ENCODE measurements at regions not wholly inside any gene's neighbourhood (a gene's known extent, or its start where the extent isn't known, plus 50 kb on each side); places are given as distances from the start of the nearest gene placed in this dataset.
A peak's percentile ranks its signal among the peaks of the same experiment; 100 is the strongest.
"Not testable (repeated sequence)": the region's sequence is repeated elsewhere in the genome, so short reads cannot be mapped to it uniquely, and the experiment has no call there.

DNA sequence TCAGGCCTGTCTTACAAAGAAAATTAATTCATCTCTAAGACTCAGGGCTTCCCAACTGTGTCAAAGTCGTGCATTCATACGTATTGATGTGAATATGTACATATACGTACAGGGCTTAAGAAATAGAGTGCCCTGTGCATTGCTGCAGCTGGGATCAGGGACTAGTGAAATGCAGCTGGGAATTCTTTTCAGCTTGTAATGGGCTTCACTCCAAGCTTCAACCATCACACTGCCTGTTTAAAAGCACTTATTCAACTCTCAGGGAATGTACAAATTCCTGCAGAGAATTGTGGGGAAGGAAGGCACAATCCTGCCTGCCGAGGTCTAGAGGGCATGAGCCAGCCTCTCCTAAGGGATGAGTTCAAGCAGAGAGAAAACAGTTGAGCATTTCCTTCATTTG, 59.6 kb upstream of the MAN2A1 start:
- DNase-seq (no peak), ATAC-seq (no peak)
- intact Hi-C loops (cut with micrococcal nuclease), result no loop called here

DNA sequence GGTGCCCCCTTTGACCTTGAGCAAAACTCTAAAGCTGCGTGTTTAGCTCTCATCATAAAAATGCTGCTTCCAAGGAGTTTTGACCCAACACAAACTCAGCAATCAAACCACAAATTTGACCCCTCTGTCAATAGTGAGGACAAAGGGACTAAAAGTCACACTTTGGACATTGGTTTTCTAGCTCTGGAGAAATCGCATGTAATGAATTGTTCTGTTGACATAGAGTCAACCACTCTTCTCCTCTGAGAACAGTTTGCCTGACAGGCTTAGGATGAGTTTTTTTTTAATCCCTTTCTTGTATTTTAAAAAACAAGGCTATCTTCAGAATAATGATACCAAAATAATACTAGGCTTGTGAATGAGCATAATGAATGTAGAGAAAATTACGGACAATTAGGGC, 61.1 kb upstream of the MAN2A1 start:
- DNase-seq, result no peak
- no peak for ATAC-seq
- intact Hi-C loops (cut with micrococcal nuclease), result no loop called here

DNA sequence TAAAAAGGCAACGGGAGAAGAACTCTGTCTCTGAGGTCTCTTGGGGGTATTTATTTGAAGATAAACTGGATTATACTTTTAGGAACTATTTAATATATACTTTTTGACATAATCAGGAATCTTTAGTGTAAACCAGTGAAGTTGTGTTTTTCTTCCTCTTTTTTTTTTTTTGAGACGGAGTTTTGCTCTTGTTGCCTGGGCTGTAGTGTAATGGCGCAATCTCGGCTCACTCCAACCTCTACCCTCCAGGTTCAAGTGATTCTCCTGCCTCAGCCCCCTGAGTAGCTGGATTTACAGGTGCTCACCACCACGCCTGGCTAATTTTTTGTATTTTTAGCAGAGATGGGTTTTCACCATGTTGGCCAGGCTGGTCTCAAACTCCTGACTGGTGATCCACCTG, 68.5 kb upstream of the MAN2A1 start:
- intact Hi-C loops (cut with micrococcal nuclease); ATAC-seq; DNase-seq: not testable (repeated sequence)

DNA sequence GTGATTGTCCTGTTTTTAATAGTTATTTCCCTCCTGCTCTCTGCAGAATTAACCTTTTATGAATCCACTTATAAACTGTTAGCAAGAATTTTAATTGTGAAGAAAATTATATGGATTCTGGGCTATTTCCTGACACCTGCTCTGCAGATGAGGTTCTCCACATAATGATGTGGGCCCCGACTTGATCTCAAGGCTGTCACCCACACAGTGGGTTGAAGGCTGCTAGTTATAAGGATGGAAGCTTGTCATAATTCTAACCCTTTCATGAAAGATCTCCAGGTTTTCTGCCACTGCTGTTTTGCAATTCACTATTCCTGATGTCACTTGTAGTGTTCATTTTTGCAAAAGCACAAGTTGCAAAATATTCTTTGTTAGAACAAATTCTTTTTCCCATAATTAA, 69.1 kb upstream of the MAN2A1 start:
- DNase-seq (no peak), ATAC-seq (no peak)
- intact Hi-C loops (cut with micrococcal nuclease), result no loop called here

DNA sequence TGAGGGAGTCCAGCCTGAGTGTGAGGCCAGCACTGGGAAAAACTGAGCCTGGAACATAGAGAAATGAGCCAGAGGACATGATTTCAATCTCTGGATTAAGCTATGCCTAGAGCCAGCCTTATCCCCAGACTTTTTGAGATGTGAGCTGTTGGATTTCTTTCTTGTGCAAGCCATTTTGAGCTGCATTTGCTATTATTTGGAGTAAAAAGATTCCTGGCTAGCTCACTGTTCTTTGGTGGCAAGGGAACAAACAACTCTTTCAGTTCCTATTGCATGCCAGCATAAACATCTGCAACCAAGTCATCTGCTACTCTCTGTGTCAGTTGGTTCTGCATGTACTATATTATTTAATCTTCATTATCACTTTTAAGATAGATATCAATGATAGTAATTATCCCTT, 70.1 kb upstream of the MAN2A1 start:
- no peak for DNase-seq
- intact Hi-C loops (cut with micrococcal nuclease), result no loop called here
- ATAC-seq, result peak; percentile 15

DNA sequence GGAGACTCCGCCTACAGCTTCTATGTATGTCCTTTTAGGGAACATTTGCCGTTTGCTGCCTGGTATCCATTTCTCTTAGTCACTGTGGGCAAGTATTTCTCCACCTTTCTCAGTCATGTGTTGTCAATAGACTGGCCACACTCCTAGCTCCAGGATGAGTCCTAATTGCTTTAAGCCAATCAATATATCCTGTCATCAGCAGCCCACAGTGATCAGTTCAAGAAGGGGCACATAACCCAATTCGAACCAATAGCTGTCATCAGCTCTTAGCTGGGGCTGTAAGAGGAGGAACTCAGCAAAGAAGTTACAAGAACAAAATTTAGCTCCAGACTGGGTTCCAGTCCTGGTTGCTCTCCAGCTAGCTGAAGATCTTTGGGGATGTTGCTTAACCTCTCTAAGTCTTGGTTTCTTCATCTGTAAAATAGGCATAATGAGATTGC, 70.7 kb upstream of the MAN2A1 start:
- DNase-seq (no peak), ATAC-seq (no peak)
- intact Hi-C loops (cut with micrococcal nuclease), result no loop called here

DNA sequence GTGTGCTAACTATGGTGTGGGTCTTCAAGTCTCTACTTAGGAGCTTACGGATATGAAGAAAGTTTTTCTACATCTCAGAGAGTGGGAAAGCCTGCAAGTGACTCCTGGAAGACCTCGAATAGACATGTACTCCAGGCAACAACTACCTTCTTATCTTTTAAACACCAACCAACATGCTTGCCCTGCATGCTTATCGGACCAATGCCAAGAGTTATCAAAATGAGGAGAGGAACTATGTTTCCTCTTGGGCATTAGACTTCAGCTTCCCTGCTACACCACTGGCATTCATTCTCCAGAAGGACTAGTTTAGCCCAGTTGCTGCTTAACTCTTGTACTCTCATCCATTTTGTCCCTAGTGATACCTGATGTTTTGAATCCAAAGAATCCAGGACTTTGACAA, 74.7 kb upstream of the MAN2A1 start:
- ATAC-seq, result no peak
- no peak for DNase-seq
- intact Hi-C loops (cut with micrococcal nuclease), result no loop called here

DNA sequence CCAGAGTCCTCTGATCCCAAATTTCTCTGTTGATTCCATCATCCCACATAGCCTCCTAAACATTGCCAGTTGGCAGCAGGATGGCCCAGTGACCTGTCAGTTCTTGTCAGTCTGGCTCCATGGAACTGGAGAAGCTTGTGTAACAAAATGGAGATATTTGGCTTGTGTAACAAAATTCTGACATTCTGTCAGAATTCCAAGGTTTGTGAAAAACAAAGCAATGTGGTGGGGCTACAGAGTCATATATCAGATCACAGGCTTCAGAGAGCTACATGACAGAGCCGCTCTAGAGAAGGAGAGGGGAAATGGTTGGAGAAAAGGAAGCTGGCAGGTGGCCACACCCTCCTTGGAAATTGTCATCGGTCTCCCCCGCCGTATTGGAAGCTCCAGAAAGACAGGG, 75.4 kb upstream of the MAN2A1 start:
- intact Hi-C loops (cut with micrococcal nuclease), result no loop called here
- ATAC-seq, result no peak
- DNase-seq, result no peak

DNA sequence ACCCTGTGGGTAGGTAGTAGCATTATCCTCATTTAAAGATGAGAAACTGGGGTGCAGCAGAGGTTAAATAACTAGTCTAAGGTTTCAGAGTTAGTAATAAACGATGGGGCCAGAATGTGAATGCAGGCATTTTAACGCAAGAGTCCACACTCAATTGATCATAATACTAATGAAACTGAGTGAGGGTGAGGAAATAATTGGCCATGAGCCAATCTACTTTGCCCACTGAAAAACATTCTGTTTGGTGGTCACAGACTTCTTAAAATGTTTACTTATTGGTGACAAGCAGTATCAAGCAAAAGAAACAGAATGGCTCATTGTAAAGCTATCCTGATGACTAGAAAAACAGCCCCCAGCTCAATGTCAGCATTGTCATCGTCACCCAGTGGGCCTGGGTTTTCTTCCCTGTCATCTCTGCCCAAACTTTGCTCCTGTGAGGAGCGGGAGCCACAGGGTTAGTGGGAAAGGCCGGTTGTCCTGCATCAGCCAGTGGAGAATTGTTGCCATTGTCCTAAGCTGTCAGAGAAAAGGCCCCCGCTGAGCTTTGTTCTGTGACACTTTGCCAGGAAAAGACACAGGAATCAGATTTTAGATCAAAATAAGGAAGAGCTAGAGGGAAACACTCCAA, 77.3 kb upstream of the MAN2A1 start:
- DNase-seq (no peak), ATAC-seq (no peak)
- intact Hi-C loops (cut with micrococcal nuclease), result no loop called here

DNA sequence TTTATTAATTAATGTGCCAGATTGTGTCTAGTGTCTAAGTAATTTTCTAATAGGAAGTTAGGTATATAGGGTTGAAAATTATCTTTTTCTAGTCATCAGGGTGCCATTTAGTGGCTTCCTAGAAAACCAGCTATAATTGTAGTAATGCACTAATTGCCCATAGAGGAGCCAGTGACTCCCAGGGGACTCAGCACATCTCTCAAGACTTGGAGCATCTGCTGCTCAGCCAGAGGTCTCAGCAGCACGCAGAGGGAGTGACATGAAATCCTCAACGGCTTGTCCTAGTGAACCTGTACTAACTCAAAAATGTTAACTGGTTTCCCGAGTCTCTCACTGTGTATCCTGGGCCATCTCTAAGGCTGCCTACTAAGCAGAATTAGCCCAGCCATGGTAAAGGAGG, 78.2 kb upstream of the MAN2A1 start:
- ATAC-seq (no peak), DNase-seq (no peak)
- intact Hi-C loops (cut with micrococcal nuclease), result no loop called here

DNA sequence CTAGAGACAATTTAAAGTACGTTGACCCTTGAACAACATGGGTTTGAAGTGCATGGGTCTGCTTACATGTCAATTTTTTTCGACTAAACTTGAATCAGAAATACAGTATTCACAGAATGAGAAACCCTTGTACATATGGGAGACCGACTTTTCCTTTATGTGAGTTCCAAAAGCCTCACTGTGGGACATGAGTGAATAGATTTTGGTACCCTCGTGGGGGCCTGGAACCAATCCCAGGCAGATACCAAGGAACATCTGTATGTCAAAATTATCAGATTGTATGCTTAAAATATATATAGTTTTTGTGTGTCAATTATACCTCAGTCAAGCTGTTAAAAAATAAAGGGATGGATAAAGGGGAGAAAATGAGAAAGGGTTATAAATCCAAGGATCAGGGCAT, 78.7 kb upstream of the MAN2A1 start:
- no peak for ATAC-seq
- intact Hi-C loops (cut with micrococcal nuclease), result no loop called here
- no peak for DNase-seq

DNA sequence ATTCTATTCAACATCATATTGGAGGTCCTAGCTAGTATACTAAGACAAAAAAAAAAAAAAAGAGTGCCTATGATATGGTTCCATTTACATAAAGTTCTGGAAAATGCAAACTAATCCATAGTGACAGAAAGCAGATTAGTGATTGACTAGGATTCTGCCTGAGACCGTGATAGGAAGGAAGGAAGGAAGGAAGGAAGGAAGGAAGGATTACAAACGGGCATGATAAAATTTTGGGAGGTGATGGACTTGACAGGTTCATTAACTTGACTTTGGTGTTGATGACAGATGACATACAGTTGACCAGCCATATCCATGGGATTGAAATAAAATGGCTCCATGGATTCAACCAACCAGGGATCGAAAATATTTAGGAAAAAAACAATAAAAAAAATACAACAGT, 79.1 kb upstream of the MAN2A1 start:
- ATAC-seq (no peak), DNase-seq (no peak)
- intact Hi-C loops (cut with micrococcal nuclease), result no loop called here

DNA sequence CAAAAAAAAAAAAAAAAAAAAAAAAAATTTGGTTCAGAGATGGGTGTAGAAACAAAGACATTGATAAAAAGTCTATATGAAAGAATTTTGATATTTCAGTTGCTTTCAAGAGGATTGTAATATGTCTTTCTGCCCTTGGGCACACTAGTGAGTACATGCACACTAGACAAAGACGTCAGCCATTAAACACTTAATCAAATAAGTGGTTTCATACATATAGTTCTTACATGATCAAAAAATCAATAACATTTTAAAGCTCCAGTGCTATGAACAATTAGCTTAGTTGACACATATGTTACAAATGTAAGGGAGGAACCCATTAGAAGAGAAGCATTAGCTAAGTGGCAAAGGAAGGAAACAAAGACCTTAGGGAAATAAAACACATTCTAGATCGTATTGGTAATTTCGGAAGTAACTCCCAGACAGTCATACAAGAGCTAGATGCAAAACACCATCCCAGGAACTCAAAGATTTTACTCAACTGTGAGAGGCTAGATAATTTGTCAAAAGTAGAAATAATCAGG, 84.5 kb upstream of the MAN2A1 start:
- DNase-seq (no peak), ATAC-seq (no peak)
- intact Hi-C loops (cut with micrococcal nuclease), result no loop called here

DNA sequence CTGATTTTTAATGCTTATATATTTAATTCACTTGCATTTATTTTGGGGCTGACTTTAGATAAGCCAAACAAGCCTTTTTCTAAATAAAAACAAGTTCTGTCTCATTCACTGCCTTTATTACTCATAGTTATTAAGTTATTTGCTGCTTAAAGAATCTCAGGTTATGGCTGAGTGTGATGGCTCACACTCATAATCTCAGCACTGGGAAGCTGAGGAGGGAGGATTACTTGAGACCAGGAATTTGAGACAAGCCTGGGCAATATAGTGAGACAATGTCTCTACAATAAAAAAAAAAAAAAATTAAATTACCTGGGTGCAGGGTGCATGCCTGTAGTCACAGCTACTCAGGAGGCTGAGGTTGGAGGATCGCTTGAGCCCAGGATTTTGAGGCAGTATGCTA, 85.0 kb upstream of the MAN2A1 start:
- ATAC-seq (no peak), DNase-seq (no peak)
- intact Hi-C loops (cut with micrococcal nuclease), result no loop called here

DNA sequence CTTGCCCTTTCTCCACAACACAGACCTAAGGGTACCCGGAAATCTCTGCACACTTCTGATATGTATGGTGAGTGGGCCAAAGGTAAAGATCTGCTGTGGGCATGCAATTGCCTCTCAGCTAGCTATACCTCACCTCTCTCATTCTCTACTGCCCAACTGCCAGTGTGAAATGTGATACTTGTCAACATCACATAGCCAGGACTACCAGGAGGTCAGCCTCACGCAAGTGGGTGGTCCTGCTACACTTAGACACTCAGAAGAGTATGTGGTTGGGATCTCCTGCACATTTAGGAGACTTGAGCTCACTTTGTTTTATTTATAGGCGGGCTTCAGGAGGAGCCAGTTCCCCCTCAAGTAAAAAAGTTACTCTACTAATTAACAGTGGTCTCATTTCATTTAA, 88.0 kb upstream of the MAN2A1 start:
- DNase-seq (no peak), ATAC-seq (no peak)
- intact Hi-C loops (cut with micrococcal nuclease), result no loop called here

DNA sequence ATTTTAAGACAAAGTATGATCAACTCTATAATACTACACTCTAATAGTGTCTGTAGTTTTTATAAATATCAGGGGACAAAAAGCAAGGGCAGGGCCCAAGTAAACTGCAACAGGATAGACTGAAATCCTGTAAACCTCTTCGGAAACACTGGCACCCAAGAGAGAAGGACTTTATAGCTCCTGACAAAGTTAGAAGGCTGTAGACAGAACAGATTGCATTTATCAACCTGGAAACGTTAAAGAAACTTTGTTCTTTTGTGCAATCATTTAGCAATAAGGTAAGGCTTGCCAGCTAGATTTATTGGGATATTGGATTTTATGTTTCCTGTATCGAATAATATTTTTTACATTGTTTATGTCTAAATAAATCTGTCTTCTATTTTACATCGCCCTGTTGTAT, 91.8 kb upstream of the MAN2A1 start:
- intact Hi-C loops (cut with micrococcal nuclease), result no loop called here
- no peak for DNase-seq
- ATAC-seq, result no peak

DNA sequence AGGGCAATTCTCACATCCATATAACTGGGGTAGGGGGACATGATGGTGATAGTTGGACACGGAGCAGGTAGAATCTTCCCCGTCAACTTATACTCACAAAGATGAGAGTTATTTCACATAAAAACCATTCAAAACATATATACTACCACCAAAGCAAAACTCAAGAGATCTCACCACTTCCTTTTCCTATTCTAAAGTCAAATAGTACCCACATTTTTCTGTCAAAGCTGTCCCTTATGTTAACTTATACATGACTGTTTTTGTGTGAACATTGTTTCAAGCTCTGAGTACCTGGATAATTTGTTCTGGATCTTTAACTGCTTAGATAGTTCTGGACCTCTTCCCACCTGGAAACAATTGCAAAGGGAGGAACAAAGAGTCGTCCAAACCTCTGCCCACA, 95.5 kb upstream of the MAN2A1 start:
- ATAC-seq (no peak), DNase-seq (no peak)
- intact Hi-C loops (cut with micrococcal nuclease), result no loop called here

DNA sequence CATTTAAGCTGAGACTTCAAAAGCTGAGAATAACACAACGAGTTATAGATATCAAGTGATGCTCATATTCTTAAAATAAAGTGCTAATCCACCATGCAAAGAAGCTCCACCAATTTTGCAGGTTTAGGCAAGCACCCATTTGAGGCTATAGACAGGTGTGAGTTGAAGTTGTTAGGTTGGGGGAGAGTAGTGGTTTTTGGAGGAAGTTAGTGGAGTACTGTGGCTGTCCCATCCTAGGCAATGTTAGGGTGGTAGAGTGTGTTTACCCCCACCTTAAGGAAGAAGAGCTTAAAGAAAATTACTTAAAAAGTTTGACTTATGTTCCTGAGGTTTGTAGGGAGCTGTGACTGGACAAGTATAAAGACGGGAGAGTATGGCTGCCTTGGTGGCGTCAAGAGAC, 98.9 kb upstream of the MAN2A1 start:
- DNase-seq, result no peak
- intact Hi-C loops (cut with micrococcal nuclease), result no loop called here
- ATAC-seq, result no peak

DNA sequence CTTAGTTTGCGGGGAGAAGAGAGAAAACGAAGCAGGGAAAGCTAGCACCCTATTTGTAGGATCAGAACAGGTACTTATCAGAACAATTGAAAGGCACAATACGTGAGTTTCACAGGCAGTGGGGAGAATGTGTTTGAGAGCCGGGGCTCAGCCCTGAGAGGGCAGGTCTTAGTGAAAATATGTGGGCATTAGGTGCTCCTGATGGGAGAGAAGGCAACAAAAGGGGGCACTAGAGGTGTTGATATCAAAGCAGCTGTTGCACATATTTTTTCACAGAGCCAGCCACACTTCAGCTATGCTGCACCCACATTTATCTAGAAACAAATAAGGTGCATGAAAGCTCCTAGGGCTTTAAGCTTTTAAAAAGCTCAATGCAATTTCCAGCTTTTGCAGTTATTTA, 99.7 kb upstream of the MAN2A1 start:
- no peak for DNase-seq
- intact Hi-C loops (cut with micrococcal nuclease), result no loop called here
- ATAC-seq, result no peak

DNA sequence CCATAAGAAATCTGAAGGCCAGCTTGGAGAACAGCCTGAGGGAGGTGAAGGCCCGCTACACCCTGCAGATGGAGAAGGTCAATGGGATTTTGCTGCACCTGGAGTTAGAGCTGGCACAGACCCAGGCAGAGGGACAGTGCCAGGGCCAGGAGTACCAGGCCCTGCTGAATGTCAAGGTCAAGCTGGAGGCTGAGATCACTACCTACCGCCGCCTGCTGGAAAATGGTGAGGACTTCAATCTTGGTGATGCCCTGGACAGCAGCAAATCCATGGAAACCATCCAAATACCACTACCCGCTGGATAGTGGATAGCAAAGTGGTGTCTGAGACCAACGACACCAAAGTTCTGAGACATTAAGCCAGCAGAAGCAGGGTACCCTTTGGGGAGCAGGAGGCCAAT, 100.5 kb upstream of the MAN2A1 start:
- intact Hi-C loops (cut with micrococcal nuclease), result no loop called here
- ATAC-seq (no peak), DNase-seq (no peak)

DNA sequence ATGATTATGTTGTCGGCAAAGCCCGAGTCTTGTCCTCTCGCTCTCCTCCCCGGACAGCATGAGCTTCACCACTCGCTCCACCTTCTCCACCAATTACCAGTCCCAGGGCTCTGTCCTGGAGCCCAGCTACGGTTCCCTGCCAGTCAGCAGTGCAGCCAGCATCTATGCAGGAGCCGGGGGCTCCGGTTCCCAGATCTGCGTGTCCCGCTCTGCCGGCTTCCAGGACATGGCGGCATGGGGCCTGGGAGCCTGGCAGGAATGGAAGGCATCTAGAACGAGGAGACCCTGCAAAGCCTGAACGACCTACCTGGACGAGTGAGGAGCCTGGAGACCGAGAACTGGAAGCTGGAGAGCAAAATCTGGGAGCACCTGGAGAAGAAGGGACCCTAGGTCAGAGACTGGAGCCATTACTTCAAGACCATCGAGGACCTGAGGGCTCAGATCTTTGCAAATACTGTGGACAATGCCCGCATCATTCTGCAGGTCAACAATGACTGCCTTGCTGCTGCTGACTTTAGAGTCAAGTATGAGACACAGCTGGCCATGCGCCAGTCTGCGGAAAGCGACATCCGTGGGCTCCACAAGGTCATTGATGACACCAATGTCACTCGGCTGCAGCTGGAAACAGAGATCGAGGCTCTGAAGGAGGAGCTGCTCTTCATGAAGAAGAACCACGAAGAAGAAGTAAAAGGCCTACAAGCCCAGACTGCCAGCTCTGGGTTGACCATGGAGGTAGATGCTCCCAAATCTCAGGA, 101.3 kb upstream of the MAN2A1 start:
- no peak for DNase-seq
- ATAC-seq, result no peak
- intact Hi-C loops (cut with micrococcal nuclease), result no loop called here

Data from left ventricle myocardium superior (tissue), 1 donor.